Fibroblast of lung (primary cell): ENCODE measurements at regions not wholly inside any gene's neighbourhood (a gene's known extent, or its start where the extent isn't known, plus 50 kb on each side); places are given as distances from the start of the nearest gene placed in this dataset.

Source experiments
- CTCF ChIP-seq, 2 donors: IDR thresholded peaks in 1 of 2; conservative IDR thresholded peaks in 1 of 2; 1 replicate in 1 of 2; 2 replicates in 1 of 2; pipeline ENCODE4 v1.5.1; 2011 to 2012; ENCODE audit warnings: low read length in 2 of 2, control low read depth in 1 of 2, inconsistent platforms in 1 of 2, low read depth in 1 of 2, mild to moderate bottlenecking in 1 of 2
- EZH2 ChIP-seq: IDR thresholded peaks from 2 replicates; pipeline ENCODE4 v1.5.1; 2012; ENCODE audit warnings: low read length, control low read depth, mild to moderate bottlenecking; ENCODE audit errors: missing control alignments

- TF ChIP-seq CTCF (conservative IDR thresholded peaks at IDR 0.05 in 1 of 2, IDR thresholded peaks at IDR 0.05 in 1 of 2; ENCODE audit: low read depth in 1 of 2, low read length in 2 of 2): no peak
- TF ChIP-seq EZH2: no peak
Observed at GRCh38 chr7:19397911-19398310, 252.7 kb upstream of the FERD3L start.
